Stromal cell of bone marrow (primary cell): ENCODE measurements at regions not wholly inside any gene's neighbourhood (a gene's known extent, or its start where the extent isn't known, plus 50 kb on each side); places are given as distances from the start of the nearest gene placed in this dataset.
"Not testable (repeated sequence)": the region's sequence is repeated elsewhere in the genome, so short reads cannot be mapped to it uniquely, and the experiment has no call there.

Source experiments
- DNase-seq: peaks from one replicate; pipeline ENCODE4 v3.0.0-alpha.2; 2012; ENCODE audit warnings: low read depth

- no peak for DNase-seq
Observed at GRCh38 chr7:119949053-119949452, 323.9 kb upstream of the KCND2 start.

DNA sequence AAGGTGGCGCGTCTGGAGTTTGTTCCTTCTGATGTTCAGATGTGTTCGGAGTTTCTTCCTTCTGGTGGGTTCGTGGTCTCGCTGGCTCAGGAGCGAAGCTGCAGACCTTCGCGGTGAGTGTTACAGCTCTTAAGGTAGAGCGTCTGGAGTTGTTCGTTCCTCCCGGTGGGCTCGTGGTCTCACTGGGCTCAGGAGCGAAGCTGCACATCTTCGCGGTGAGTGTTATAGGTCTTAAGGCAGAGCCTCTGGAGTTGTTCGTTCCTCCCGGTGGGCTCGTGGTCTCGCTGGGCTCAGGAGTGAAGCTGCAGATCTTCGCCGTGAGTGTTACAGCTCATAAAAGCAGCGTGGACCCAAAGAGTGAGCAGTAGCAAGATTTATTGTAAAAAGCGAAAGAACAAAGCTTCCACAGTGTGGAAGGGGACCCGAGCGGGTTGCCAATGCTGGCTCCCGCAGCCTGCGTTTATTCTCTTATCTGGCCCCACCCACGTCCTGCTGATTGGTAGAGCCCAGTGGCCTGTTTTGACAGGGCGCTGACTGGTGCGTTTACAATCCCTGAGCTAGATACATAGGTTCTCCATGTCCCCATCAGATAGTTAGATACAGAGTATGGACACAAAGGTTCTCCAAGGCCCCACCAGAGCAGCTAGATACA is 322.5 kb upstream of the KCND2 start:
- DNase-seq, result not testable (repeated sequence)

GRCh38 chr7:119951614-119952013 is 321.4 kb upstream of the KCND2 start:
- not testable (repeated sequence) for DNase-seq

DNA sequence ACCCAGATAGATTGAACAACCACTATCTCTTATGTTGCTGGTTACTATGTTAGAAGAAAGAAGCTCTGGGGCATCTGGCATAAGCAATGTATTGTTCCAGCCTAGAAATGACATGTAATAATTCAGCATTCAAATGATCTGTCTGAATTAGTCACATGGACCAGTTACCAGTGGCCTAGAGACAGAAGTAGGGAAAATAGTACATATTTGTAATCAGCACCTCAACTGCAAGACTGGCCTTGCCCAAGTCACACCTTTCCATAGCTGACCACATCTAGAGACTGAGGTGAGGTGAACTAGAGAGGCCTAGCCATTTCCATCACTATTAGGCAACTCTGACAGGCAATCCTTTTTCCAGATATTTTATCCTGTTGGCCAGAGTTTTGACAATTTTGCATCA is 315.6 kb upstream of the KCND2 start:
- no peak for DNase-seq

DNA sequence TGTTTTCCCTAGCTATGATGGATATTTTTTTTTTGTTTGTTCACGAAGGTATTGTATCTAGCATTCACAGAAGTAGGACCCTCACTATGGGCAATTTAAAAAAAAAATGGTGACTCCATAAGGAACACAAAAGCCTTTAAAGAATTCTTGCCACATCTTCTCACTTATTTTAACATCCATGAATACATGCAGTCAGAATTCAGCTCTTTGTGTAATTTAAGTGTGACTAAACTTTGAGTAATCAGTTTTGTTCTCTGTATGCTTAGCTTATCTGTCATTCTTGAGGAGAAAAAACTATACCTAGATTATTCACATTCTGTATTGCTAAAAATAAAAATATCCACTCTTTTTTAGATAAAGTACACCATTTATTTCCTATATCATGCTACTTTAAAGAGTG is 313.2 kb upstream of the KCND2 start:
- DNase-seq, result peak; percentile 42

DNA sequence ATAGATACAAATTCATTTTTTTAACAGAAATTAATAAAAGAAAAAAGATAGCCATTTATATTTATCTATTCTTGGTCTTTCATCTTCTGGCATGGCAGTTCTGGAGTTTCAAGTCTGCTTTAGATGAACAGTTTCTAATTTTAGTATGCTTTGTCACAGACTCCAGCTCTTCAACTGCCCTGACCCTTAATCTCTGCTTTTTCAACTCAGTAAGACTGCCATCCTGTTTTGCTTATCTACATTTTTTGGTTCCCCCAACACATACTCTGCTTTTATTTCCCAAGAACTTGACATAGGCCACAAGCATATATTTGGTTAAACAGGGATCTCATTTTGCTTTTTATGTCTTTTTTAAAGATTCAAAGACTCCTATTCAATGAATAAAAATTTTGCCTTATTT is 309.3 kb upstream of the KCND2 start:
- DNase-seq, result no peak

DNA sequence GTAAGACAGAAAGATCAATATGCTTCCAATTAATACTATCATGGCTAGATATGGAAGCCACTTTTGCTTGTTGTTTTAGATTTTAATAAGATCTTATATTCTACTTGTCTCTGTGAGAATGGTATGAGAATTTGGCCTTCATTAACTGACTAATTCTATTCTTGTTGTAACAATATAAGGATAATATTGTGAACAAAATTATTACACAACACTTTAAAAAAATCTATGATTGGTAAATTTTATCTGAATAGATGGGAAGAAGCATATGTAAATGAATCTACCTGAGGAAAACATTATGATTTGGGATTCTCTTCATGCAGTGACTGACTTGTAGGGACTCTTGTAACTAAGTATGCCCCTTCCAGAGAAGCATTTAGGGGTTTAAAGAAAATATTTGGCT is 308.9 kb upstream of the KCND2 start:
- DNase-seq, result no peak

DNA sequence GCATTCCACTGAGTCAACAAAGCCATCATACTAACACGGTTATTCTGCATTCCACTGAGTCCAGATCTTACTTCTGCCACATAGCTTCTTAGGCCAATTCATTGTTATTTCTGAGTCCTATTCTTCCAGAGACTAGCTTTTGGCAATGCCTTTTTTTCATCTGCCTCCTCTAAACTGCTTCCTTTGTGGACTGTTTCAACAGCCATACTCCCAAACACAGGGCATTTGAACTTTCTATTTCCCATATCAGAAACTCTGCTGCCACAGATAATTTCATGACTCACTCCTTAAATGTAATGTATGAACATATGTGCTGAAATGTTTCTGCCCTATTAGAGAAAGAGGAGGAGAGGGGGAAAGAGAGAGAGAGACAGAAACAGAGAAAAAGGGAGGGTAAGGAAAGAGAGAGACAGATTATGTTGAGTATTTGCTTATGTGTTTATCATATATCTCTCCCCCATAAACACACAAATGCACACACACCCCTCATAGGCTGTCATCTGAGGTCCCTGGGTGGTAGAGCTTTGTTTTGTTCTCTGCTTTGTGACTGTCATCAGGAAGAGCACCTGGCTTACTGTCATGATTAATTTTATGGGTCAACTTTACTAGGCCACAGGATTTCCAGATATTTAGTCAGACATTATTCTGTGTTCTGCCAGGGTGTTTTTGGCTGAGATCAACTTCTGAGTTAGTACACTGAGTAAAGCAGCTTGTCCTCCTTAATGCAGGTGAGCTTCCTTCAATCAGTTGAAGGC is 308.0 kb upstream of the KCND2 start:
- no peak for DNase-seq

GRCh38 chr7:119967221-119967620 is 305.8 kb upstream of the KCND2 start:
- no peak for DNase-seq

GRCh38 chr7:119968411-119968810 is 304.6 kb upstream of the KCND2 start:
- DNase-seq, result not testable (repeated sequence)

DNA sequence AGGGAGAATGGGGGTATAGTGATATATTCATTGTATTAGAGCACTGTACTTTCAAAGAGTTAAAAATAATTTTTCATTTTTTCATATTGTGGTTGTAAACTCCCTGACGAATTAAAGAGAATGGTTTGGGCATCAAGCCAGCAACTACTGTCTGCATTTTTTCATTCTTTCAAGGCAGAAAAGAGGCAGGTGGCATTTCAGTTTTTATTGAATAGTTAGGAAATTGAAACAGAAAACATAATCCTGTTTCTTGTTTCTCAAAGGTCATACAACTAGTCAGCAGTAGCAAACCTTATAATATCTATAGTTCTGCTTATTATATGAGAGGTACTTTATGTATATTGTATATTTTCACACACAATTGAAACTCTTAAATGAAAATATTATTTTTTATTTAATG is 303.9 kb upstream of the KCND2 start:
- DNase-seq, result no peak

- DNase-seq, result no peak
Observed at GRCh38 chr7:119969763-119970162, 303.2 kb upstream of the KCND2 start.

- peak; percentile 14 for DNase-seq
Observed at GRCh38 chr7:119974972-119975371, 298.0 kb upstream of the KCND2 start.

DNA sequence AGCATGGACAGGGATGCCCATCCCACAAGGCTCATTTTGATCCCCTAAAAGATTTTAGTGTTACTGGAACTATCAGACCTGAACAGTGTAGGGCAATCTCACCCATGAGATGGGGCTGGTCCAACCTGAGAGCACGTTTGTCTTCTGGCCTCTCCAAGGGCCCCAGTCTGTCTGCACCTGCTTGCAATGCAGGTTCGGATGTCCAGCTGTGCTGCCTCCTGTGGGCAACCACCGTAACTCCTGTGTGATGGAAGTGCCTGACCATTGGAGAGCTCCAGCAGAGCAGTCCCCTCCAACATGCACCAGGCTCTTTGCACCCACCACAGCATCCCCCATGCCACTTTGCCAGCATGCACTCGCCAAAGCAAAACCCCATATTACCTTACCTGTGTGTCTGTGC is 290.1 kb upstream of the KCND2 start:
- DNase-seq, result no peak

DNA sequence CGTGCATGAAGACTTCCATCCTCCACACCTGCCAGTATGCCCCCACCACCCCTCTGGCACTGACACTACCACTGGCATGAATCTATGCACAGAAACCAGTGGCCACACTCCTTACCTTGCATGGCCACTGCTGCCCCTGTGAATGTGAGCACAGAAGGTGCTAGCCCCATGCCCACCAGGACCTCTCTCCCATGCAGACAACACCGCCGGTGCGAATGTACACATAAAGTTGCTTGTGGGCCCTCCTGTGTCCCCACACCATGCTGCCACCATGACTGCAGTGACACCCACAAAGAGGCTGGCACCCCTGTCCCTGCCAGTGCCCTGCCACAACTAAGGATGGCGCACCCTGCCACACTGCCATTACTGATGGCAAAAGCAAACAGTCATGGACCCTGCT is 289.5 kb upstream of the KCND2 start:
- no peak for DNase-seq

DNA sequence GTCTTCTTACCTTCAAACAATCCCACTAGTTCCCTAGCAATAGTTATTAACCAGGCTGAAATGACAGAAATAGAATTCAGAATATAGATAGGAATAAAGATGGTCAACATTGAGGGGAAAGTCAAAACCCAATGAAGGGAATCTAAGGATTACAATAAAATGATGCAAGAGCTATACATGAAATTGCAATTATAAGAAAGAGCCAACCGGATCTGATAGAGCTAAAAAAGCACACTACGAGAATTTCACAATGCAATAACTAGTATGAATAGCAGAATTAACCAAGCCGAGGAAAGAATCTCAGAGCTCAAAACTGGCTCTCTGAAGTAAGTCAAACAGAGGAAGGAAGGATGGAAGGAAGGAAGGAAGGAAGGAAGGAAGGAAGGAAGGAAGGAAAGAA is 288.7 kb upstream of the KCND2 start:
- no peak for DNase-seq

GRCh38 chr7:119988401-119988800 is 284.6 kb upstream of the KCND2 start:
- no peak for DNase-seq

DNA sequence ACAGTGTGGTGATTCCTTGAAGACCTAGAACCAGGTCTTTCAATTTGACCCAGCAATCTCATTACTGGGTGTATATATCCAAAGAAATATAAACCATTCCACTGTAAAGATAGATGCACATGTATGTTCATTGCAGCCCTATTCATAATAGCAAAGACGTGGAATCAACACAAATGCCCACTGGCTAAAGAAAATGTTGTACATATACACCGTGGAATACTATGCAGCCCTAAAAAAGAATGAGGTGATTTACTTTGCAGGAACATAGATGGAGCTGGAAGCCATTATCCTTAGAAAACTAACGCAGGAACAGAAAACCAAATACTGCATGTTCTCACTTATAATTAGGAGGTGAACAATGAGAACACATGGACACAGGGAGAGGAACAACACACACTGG is 278.0 kb upstream of the KCND2 start:
- DNase-seq, result no peak

GRCh38 chr7:119996634-119997033 is 276.3 kb upstream of the KCND2 start:
- DNase-seq, result no peak

GRCh38 chr7:119999738-120000475 is 273.1 kb upstream of the KCND2 start:
- no peak for DNase-seq

DNA sequence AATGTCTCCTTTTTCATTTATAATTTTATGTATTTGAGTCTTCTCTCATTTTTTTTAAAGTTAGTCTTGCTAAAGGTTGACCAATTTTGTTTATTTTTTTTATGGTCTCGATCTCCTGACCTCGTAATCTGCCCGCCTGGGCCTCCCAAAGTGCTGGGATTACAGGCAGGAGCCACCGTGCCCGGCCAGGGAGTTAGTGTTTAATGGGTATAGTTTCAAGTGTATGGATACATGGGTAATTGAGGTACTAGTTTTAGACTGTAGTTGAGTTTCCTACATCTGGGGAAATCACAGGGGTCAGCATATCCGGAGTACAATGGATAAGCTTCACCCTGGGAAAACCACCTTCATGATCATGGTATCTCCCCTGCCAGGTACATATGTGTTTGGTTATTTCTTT is 267.3 kb upstream of the KCND2 start:
- no peak for DNase-seq

DNA sequence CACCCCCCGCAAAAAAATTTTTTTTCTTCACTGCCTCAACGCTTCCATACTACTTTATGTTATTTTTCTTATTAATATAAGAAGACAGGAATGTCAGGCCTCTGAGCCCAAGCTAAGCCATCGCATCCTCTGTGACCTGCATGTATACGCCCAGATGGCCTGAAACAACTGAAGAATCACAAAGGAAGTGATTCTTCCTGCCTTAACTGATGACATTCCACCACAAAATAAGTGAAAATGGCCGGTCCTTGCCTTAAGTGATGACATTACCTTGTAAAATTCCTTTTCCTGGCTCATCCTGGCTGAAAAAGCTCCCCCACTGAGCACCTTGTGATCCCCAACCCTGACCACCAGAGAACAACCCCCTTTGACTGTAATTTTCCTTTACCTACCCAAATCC is 258.7 kb upstream of the KCND2 start:
- not testable (repeated sequence) for DNase-seq

- DNase-seq, result peak; percentile 40
Observed at GRCh38 chr7:120014925-120015465, 258.0 kb upstream of the KCND2 start.
